Activated CD8-positive, alpha-beta T cell treated with anti-CD3 and anti-CD28 coated beads for 36 hours (primary cell): ENCODE measurements at regions not wholly inside any gene's neighbourhood (a gene's known extent, or its start where the extent isn't known, plus 50 kb on each side); places are given as distances from the start of the nearest gene placed in this dataset.

ENCODE experiments used
- ATAC-seq: fragments of 200-7000 bp; cut with Tn5 transposase; one replicate; pipeline ENCODE4 v1.10.0; 2021; ENCODE audit warnings: mild to moderate bottlenecking, moderate library complexity
- CTCF ChIA-PET: fragments of 350-600 bp; sonication (Branson Sonifier 250); formaldehyde crosslinking; loops from one replicate; lab custom pipeline; 2021; ENCODE audit warnings: antibody characterized with exemption; lab: Charles Lee
- POLR2A ChIA-PET: fragments of 350-600 bp; sonication (Branson Sonifier 250); formaldehyde crosslinking; loops from one replicate; lab custom pipeline; 2021; ENCODE audit warnings: antibody characterized with exemption; lab: Charles Lee
- DNase-seq: peaks from one replicate; pipeline ENCODE4 v3.0.0-alpha.2; 2020
- H3K27ac Mint-ChIP-seq: one replicate; pipeline ENCODE4 v1.8.0; 2021; ENCODE audit warnings: mild to moderate bottlenecking, mixed read lengths
- H3K27me3 Mint-ChIP-seq: one replicate; pipeline ENCODE4 v1.8.0; 2021; ENCODE audit warnings: mixed read lengths
- H3K36me3 Mint-ChIP-seq: one replicate; pipeline ENCODE4 v1.8.0; 2021; ENCODE audit warnings: low read depth, mixed read lengths
- H3K4me1 Mint-ChIP-seq: one replicate; pipeline ENCODE4 v1.8.0; 2021; ENCODE audit warnings: low read depth, mixed read lengths
- H3K4me3 Mint-ChIP-seq: one replicate; pipeline ENCODE4 v1.8.0; 2021; ENCODE audit warnings: mild to moderate bottlenecking, moderate library complexity, mixed read lengths
- H3K9me3 Mint-ChIP-seq: one replicate; pipeline ENCODE4 v1.8.0; 2021; ENCODE audit warnings: mixed read lengths
- CTCF ChIP-seq: fragments of 200-600 bp; IDR thresholded peaks from one replicate; pipeline ENCODE4 v1.8.0; 2022; ENCODE audit warnings: antibody characterized with exemption, mild to moderate bottlenecking
- intact Hi-C: fragments of 100-400 bp; cut with micrococcal nuclease; formaldehyde crosslinking; loops from one replicate; pipeline ENCODE4 v1.10.0; 2022

GRCh38 chr5:103943230-103943629, 380.6 kb upstream of the NUDT12 start:
- intact Hi-C loops = no loop called here
- H3K9me3 Mint-ChIP-seq = no peaks in the 10 kb centered on the region
- DNase-seq (no peak), ATAC-seq (no peak)
- H3K4me1 Mint-ChIP-seq = no peaks in the 10 kb centered on the region
- ChIA-PET POLR2A (no interaction called here), CTCF (no interaction called here)
- H3K27me3 Mint-ChIP-seq = no peaks in the 10 kb centered on the region
- no peak overlapping the region for H3K27ac Mint-ChIP-seq
- TF ChIP-seq CTCF = no peak
- H3K4me3 Mint-ChIP-seq = no peak overlapping the region
- H3K36me3 Mint-ChIP-seq = no peaks in the 10 kb centered on the region

- no peak overlapping the region for H3K27ac Mint-ChIP-seq
- CTCF ChIA-PET = no interaction called here
- H3K36me3 Mint-ChIP-seq = no peaks in the 10 kb centered on the region
- POLR2A ChIA-PET = no interaction called here
- no peaks in the 10 kb centered on the region for H3K27me3 Mint-ChIP-seq
- H3K4me1 Mint-ChIP-seq = no peaks in the 10 kb centered on the region
- TF ChIP-seq CTCF = no peak
- ATAC-seq (no peak), DNase-seq (no peak)
- no peaks in the 10 kb centered on the region for H3K9me3 Mint-ChIP-seq
- no peak overlapping the region for H3K4me3 Mint-ChIP-seq
- intact Hi-C loops = no loop called here
Measured at GRCh38 chr5:103942587-103943186, 380.1 kb upstream of the NUDT12 start.

GRCh38 chr5:103941596-103941995, 379.0 kb upstream of the NUDT12 start:
- no peak overlapping the region for H3K27ac Mint-ChIP-seq
- no peaks in the 10 kb centered on the region for H3K4me1 Mint-ChIP-seq
- intact Hi-C loops = no loop called here
- H3K27me3 Mint-ChIP-seq = no peaks in the 10 kb centered on the region
- no peak for TF ChIP-seq CTCF
- no peak overlapping the region for H3K4me3 Mint-ChIP-seq
- ChIA-PET POLR2A (no interaction called here), CTCF (no interaction called here)
- no peak for DNase-seq
- H3K36me3 Mint-ChIP-seq = no peaks in the 10 kb centered on the region
- no peak for ATAC-seq
- no peaks in the 10 kb centered on the region for H3K9me3 Mint-ChIP-seq

- Mint-ChIP-seq H3K27me3 (no peaks in the 10 kb centered on the region), H3K9me3 (no peaks in the 10 kb centered on the region), H3K36me3 (no peaks in the 10 kb centered on the region), H3K27ac (no peak overlapping the region), H3K4me1 (no peaks in the 10 kb centered on the region), H3K4me3 (no peak overlapping the region)
- DNase-seq (no peak), ATAC-seq (no peak)
- intact Hi-C loops = no loop called here
- CTCF ChIA-PET = no interaction called here
- no peak for TF ChIP-seq CTCF
- POLR2A ChIA-PET = no interaction called here
Measured at GRCh38 chr5:103938146-103938695, 375.6 kb upstream of the NUDT12 start.

GRCh38 chr5:103929338-103930013, 366.9 kb upstream of the NUDT12 start:
- DNase-seq (no peak), ATAC-seq (no peak)
- Mint-ChIP-seq H3K4me3 (no peak overlapping the region), H3K9me3 (peaks cover 4% of the 10 kb centered on the region), H3K4me1 (no peaks in the 10 kb centered on the region), H3K36me3 (no peaks in the 10 kb centered on the region), H3K27ac (no peak overlapping the region), H3K27me3 (no peaks in the 10 kb centered on the region)
- intact Hi-C loops = no loop called here
- ChIA-PET CTCF (no interaction called here), POLR2A (no interaction called here)
- TF ChIP-seq CTCF = no peak
